Panc1 (cell line): ENCODE measurements at regions not wholly inside any gene's neighbourhood (a gene's known extent, or its start where the extent isn't known, plus 50 kb on each side); places are given as distances from the start of the nearest gene placed in this dataset.

Experiments
- TF ChIP-seq, protein P1 (sequence below): fragments of 450-650 bp; IDR thresholded peaks from 2 replicates; pipeline ENCODE4 v1.5.1; 2017; ENCODE audit warnings: mild to moderate bottlenecking
- TF ChIP-seq, protein P2 (sequence below), 2 experiments: IDR thresholded peaks; 2 replicates each; pipeline ENCODE4 v1.6.1; 2011 to 2012; ENCODE audit warnings: low read depth in 2 of 2, control low read depth in 1 of 2, low read length in 1 of 2, mild to moderate bottlenecking in 1 of 2, moderate library complexity in 1 of 2; ENCODE audit not compliant: insufficient read depth in 1 of 2

DNA sequence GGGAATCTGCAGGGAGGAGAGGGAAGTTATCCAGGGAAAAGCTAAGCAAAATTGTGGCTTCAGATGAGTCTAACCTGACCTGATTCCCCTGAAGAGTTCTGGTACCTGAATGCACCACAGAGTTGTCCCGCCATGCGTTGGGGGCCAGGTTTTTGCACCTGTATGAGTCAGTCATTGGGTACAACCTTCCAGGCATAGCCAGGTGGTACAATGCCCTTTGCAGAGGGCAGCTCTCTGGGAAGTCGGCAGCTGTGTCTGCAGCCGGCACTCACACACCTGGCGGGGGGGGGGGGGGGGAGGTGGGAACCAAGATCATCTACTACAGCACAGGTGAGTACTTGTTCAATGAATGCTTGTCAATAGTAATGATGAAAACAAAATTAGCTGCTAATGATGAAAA lies 52.5 kb upstream of the GTF3A start:
- TF ChIP-seq, protein P1, sequence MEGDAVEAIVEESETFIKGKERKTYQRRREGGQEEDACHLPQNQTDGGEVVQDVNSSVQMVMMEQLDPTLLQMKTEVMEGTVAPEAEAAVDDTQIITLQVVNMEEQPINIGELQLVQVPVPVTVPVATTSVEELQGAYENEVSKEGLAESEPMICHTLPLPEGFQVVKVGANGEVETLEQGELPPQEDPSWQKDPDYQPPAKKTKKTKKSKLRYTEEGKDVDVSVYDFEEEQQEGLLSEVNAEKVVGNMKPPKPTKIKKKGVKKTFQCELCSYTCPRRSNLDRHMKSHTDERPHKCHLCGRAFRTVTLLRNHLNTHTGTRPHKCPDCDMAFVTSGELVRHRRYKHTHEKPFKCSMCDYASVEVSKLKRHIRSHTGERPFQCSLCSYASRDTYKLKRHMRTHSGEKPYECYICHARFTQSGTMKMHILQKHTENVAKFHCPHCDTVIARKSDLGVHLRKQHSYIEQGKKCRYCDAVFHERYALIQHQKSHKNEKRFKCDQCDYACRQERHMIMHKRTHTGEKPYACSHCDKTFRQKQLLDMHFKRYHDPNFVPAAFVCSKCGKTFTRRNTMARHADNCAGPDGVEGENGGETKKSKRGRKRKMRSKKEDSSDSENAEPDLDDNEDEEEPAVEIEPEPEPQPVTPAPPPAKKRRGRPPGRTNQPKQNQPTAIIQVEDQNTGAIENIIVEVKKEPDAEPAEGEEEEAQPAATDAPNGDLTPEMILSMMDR: no peak
- TF ChIP-seq, protein P2, sequence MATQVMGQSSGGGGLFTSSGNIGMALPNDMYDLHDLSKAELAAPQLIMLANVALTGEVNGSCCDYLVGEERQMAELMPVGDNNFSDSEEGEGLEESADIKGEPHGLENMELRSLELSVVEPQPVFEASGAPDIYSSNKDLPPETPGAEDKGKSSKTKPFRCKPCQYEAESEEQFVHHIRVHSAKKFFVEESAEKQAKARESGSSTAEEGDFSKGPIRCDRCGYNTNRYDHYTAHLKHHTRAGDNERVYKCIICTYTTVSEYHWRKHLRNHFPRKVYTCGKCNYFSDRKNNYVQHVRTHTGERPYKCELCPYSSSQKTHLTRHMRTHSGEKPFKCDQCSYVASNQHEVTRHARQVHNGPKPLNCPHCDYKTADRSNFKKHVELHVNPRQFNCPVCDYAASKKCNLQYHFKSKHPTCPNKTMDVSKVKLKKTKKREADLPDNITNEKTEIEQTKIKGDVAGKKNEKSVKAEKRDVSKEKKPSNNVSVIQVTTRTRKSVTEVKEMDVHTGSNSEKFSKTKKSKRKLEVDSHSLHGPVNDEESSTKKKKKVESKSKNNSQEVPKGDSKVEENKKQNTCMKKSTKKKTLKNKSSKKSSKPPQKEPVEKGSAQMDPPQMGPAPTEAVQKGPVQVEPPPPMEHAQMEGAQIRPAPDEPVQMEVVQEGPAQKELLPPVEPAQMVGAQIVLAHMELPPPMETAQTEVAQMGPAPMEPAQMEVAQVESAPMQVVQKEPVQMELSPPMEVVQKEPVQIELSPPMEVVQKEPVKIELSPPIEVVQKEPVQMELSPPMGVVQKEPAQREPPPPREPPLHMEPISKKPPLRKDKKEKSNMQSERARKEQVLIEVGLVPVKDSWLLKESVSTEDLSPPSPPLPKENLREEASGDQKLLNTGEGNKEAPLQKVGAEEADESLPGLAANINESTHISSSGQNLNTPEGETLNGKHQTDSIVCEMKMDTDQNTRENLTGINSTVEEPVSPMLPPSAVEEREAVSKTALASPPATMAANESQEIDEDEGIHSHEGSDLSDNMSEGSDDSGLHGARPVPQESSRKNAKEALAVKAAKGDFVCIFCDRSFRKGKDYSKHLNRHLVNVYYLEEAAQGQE (IDR thresholded peaks at IDR 0.05; ENCODE audit: insufficient read depth in 1 of 2, low read depth in 2 of 2, low read length in 1 of 2): no peak
